Breast epithelium (tissue), 3 donors: ENCODE measurements at regions not wholly inside any gene's neighbourhood (a gene's known extent, or its start where the extent isn't known, plus 50 kb on each side); places are given as distances from the start of the nearest gene placed in this dataset.

Source experiments
- POLR2A ChIP-seq: fragments of 450-650 bp; IDR thresholded peaks from one replicate; pipeline ENCODE4 v1.6.1; 2016; ENCODE audit warnings: antibody characterized with exemption, mild to moderate bottlenecking, moderate library complexity
- TF ChIP-seq, protein P1 (sequence below), 3 donors: fragments of 450-650 bp; IDR thresholded peaks; one replicate each; pipeline ENCODE4 v1.5.1; 2016 to 2017; ENCODE audit warnings: antibody characterized with exemption in 3 of 3, mild to moderate bottlenecking in 3 of 3, moderate library complexity in 3 of 3

DNA sequence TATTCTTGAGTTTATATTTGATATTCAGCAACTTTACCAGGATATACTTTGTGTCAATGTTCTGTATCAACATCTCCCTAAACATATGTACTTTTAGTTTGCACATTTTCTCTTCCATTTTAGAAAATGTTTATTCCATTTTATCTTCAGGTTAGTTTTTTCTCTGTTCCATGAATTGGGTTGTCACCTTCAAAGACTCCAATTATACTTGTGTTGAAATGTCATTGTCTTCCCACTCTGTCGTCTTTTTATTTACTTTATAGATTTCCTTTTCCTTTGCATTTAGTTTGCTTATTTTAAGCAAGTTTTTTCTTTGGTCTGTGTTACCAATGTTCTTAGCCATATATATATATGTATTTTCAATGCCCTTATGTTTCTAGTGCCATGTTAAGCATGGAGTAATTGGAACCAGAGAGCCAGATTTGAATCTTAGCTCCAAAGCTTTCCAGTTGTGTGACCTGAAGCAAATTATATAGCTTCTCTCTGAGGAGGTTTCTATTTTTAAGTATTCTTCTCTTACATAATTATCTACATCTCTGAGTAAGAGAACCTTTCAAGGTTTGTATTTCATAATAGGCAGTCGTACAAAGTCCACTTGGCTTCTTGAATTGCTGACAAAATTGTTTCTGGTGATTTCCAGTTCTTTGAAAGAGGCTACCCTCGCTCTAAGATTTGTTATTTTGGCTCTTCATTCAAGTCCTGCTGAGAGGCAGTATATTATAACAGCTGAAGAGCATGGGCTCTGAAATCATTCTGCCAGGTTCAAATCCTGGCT lies 85.8 kb upstream of the DYRK2 start:
- no peak for TF ChIP-seq POLR2A
- TF ChIP-seq, protein P1, sequence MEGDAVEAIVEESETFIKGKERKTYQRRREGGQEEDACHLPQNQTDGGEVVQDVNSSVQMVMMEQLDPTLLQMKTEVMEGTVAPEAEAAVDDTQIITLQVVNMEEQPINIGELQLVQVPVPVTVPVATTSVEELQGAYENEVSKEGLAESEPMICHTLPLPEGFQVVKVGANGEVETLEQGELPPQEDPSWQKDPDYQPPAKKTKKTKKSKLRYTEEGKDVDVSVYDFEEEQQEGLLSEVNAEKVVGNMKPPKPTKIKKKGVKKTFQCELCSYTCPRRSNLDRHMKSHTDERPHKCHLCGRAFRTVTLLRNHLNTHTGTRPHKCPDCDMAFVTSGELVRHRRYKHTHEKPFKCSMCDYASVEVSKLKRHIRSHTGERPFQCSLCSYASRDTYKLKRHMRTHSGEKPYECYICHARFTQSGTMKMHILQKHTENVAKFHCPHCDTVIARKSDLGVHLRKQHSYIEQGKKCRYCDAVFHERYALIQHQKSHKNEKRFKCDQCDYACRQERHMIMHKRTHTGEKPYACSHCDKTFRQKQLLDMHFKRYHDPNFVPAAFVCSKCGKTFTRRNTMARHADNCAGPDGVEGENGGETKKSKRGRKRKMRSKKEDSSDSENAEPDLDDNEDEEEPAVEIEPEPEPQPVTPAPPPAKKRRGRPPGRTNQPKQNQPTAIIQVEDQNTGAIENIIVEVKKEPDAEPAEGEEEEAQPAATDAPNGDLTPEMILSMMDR (IDR thresholded peaks at IDR 0.05): no peak
